C1 segment of cervical spinal cord (tissue), 14 donors: ENCODE measurements at regions not wholly inside any gene's neighbourhood (a gene's known extent, or its start where the extent isn't known, plus 50 kb on each side); places are given as distances from the start of the nearest gene placed in this dataset.

Experiments
- DNase-seq, 14 donors: peaks; one replicate each; lab custom pipeline; 2025; lab: John Stamatoyannopoulos, UW

DNA sequence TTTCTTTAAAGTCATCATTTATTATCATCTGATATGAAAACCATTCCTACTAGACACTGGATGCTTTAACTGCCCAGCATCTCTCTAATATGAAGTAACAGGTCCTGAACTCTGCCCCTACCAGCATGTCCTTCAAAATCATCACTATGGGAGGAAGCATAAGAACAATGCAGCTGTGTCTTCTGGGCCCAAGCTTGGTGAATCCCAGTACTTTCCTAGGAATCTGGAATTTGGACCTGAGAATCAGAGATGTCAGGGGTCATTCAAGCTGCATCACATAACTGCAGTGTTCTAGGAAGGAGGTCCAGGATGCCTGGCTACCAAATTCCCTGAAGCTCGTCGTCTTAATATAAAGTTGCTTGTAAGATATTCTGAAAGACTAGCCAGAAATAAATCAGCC lies 182.7 kb downstream of the AHR start:
- DNase-seq = no peak

DNA sequence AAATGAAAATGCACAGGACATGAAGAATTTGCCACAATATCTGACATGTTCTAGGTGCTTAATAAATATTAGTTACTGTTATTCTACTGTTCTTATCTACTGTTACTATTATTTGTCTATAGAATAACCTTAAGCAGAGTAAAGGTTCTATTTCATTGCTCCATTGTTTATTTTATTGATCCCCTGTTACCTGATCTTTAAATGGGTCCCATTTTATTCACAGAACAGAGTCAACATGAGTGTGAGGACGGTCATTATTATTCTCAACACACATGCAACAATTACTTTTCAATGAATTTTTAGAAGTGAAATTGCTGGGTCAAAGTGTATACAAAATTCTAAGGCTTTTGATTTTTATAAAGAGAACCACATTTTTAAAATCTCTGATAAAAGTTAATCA lies 186.9 kb downstream of the AHR start:
- DNase-seq = no peak

DNA sequence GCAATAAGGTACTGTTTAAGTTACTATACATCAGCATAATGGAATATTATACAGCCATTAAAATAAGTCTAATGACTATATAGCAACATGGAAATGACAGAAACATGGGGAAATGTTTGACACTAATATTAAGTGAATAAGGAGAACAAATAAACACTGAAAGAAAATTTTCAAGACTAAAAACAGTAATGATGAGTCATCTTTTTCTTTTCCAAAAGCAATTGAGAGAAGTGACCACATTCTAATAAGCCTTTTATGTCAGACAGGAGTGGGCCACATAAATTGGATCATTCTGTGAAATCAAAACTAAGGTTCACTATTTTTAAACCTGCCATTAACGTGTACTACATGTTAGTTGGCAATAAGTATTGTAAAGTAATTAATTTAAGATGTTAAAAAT lies 187.5 kb downstream of the AHR start:
- no peak for DNase-seq

DNA sequence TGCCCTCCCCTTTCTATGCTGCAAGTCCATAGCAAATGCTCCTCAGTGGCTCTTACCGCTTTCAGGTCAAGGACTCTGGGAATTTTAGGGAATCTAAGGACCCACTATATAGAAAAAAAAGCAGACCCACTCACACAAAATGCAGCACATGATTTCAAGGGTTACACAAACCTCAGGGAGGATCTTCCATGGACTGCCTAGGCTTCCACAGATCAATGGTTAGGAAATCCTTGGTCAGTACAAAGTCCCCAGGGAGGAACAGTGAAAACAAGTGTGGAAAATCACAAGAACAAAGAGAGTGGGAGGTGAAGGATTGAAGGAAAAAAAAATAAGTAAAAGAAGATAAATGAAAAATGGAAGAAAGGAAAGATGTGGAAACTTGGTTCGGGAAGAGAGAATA lies 188.4 kb downstream of the AHR start:
- DNase-seq = no peak

DNA sequence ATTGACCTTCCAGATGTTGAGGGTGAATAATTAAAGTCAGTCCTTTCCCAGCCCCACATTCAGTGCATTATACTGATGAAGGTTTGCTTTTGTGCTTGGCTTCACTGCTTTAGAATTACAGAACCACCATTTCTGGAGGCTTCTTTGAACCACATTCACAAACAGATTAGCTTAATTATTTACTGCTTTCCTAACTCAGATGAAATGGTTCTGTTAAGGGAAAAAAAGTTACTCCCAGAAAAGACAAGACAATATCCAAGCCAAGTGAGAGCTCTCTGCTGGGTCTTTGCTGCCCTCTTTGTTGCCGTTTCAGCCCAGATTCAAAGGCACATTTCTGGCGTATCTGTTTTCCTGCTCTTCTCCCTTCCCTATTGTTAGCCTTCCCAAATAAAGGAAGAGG lies 188.9 kb downstream of the AHR start:
- DNase-seq = no peak

DNA sequence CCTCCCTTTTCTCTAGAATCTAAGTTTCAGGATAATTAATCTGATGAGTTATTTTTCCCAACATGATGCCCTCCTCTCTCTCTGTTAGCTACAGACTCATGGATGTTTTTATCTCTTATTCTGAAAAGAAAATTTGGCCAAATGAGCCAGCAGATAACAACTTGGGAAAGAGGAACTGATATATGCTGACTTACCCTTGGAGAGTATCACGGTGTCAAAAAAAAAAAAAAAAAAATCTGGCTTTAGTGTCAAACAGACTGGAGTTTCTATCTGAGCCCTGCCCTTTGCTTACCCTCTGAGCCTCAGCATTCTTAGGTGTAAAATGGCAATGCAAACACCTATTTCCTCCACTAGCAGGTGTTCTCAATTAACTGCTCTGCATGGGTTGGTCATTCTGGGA lies 190.4 kb downstream of the AHR start:
- DNase-seq = no peak

DNA sequence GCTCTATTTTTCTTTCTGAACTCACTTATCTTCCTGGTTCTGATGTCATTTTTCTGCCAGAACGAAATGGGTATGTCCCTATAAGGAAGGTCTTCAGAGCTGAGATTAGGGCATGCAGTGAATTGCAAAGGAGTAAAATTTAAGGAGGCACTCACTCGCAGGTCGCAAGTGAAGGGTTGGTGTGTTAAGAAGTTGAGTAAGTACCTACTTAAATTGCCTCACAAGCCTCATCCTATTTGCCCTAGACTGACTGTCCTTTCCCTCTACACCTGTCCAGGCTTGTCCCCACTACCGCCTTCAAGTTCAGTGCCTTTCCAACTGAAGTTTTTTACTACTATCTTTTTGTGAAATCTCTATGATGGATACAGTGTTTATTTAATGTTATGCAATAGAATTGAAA lies 191.5 kb downstream of the AHR start:
- DNase-seq = no peak

DNA sequence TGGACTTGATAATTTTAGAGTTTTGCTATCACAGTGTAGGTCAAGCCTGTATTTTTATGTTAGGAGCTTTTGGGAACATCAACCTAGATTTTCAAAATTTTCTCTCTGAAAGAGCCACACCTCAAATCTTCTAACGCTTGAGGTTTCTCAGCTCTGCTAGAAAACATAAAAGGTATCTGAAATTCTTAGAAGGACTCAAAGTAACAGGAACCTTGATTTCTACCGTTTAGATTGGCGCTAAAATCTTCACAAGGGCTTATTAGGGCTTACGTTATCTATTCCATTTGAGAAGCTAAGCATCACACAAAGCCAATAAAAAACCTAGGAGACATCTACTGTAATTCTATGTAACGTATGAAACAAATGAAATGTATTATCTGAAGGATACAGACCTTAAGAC lies 192.4 kb downstream of the AHR start:
- no peak for DNase-seq

DNA sequence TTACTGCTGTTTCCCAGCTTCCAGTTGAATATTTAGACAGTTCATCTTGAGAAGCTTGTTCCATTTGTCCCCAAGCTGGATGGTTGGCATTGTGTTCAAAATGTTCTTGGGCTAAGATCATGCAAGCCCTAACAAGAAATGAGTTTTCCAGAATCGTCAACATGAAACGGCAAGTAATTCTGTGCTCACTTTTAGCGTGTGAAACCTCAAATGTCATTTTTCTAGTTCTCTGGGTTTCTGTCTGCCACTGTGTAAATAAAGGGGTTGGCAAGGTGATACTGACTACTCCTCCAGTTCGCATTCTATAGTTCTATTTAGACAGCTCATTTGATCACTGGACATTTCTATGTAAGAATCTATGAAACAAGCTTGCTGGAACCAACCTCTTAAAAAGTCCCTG lies 194.0 kb downstream of the AHR start:
- no peak for DNase-seq

DNA sequence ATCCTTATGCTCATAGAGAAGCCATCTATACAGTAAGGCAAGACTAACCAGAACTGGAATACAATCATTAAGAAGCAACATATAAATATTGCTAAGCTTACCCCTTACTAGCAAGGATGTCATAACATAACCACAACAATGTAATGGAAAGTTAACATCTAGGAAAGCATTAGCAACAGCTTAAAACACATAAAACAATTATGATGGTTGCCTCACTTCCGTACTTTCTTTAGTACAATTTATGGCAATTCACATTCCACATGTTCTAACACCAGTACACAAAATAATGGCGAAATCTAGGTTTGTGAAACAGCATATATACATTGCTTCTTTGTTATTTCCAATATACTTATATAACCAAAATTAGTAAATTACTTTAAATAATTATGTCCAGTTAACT lies 195.0 kb downstream of the AHR start:
- DNase-seq = no peak

DNA sequence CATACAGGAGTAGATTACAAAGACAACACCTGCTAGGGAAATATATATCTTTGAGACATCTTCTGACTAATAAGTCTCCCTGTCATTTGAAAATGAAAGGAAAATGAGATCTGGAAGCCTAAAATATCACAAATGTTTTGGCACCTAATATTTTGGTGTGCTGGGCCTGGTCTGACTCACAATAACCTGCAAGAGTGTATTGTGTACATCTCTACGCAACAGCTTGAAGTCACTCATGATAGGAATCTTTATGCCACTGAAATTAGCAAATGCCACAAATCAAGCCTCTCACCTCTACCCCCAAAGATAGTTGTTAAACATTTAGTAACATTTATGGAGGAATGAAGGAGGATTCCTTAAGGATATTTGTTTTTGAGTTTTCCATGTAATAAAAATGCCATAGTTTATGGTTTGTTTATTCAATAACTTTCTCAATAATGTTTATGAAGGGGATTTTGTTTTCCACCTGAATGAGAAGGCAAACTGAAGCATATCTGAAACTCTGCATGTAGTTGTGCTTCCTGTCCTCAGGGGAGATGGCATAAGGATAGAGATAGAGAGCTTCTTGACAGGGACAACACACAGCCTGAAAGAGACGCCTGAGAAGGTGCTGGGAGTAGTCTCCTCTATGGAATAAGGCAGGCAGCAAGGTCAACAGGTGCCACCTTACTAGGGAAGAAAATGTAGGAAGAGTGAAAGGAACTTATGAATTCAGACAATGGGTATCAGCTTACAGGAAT lies 197.4 kb downstream of the AHR start:
- DNase-seq = no peak

DNA sequence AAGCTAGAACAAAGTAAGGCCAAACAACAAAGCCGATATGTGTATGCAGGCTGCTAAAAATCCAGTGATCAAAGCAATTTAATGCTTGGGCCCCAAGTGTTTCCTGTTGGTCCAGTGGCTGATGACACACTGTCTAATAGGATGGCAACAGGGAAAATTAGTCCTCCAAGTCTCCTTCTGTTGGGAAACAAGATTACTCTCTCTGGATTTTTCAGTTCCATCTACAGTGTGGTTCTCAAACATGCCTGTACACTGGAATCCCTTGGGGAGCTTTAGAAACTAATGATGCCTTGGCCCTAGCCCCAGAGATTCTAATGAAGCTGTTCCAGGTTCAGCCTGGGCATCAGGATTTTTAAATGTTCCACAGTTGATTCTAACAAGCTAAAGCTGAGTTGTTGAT lies 198.7 kb downstream of the AHR start:
- DNase-seq = no peak

DNA sequence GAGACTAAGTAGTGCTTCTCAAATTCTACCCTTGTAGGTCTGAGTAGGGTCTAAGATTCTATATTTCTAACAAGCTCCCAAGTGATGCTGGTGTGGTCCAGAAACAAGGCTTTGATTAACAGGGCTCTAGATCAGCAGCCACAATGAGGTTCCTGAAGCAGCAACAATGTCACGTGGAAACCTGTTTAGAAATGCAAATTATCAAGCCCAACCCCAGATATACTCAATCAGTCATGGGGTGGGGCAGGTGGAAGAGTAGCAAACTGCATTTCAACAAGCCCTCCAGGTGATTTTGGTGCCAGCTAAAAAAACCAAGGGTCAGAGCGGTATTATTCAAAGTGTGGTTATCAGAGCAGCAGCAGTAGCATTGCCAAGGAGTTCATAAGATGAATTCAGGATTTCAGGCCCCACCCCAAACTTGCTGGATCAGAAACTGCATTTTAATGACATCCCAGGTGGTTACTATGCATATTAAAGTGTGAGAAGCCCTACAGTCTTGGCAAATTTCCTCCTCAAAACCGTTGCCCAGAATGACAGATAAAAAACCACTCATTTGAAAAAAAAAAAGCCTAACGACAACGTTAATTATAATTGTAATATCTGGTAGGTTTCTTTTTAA lies 199.2 kb downstream of the AHR start:
- DNase-seq = no peak

DNA sequence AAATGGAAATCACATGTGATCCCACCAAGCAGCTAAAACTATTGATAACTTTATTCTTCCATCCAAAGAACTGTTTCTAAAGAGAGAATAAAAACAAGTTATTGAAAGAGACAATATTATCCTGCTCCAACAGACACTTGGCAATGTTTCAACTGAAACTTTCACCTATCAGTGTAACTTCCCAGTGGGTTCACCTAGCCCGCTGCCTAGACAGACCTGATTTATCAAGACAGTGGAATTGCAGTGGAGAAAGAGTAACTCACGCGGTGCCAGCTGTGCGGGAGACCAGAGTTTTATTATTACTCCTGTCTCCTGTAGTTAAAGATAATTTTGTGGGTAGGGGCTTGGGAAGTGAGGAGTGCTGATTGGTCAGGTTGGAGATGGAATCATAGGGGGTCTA lies 199.8 kb downstream of the AHR start:
- no peak for DNase-seq

DNA sequence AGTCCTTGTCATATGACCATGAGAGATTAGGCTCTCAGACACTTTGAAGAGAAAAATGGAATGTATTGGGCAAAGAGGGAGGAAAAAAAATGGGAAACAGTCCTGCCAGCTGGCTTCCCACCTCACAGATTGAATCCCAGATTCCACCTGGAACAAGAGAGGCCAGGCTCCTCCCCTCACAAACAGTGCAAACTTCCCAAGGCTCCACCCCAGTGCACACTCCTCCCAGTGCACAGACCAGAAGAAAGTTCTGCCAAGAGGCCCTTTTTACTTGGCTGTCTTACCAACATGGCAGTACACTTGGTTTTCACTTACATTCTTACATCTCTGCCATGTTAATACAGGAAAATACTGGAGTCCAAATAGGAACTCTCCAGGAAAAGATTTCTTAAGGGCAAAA lies 202.3 kb downstream of the AHR start:
- no peak for DNase-seq

DNA sequence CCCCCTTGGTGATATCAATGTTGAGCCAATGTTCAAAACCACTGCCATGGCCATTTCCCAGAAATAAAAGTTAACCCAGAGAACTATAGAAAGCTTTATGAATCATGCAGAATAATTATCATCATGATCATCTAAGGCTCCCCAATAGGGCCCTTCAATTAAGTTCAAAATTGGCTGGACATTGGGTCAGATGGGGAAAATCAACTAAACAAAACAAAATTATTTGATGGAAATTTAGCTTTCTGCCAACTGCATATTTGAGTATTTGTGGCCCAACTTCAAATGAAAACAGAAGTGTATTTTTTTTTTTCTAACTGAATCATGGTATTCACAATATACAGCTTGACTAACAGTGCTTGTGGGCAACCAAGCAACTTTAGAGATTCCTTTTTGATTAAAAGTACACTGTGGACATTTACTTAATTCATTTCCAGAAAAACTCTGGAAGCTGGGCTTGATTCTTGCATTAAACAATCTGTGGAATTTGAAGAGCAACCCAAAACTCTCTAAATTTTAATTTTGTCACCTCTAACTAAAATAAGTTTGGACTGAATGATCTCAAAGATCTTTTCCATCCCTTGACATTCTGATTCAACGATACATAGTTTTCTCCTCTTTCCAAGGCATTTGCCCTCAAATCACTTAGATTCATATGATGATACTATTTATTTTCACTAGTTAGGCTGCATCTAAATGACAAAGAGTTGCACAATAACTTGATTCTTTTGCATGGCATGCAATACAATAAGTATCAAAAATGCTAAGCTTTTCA lies 203.2 kb downstream of the AHR start:
- no peak for DNase-seq

DNA sequence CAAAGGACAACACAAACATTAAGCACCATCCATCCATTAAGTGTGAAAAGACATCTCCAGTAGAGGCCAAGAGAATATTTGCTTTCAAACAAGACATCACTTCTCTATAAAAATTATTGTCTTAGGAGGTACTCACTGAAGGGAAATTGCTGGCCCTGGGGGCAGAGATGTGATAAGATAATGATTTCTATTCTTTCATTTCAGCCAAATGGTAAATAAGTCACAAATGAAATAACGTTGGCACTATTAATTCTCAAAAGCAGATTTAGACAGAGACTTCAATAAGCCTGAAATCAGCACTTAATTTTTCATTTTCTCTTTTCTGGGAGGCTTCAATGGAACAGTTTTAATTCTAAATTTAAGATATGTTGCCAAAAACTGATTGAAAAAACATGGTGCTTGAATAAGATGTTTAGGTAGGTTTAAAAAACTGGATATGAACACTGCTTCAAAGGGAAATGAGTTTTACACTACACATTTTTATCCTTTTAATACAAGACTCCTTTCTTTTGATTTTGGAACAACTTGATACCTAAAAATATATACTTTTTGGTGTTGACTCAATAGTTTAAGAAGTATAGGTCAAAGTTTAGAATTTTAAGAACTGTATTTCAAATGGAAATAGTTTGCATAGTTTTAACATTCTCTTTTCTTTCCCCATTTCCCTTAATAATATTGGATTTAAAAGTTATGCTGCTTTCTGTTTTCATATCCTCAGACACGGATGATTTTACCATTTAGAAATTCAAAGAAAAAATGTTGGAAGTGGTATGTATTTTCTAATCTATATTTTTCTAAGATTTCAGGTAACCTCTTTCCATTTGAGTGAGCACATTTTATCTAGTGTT lies 204.0 kb downstream of the AHR start:
- no peak for DNase-seq

DNA sequence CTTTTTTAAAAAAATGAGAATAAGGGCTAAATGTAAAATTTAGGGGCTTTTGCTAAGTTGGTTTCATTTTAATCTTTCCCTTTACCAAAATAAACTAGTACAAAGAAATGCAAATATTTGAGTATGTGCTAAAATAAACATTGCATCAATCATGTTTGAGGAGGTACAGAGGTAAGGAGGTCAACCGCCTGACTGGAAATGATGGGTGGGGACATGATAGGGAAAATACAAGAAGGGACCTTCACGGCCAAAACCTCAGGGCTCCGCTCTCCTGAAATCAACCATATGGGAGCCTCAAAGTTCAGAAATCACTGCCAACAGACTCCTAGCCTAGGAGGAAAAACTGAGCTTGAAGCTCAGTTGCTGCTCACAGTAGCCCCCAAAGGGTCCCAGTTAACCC lies 207.6 kb downstream of the AHR start:
- DNase-seq = no peak

DNA sequence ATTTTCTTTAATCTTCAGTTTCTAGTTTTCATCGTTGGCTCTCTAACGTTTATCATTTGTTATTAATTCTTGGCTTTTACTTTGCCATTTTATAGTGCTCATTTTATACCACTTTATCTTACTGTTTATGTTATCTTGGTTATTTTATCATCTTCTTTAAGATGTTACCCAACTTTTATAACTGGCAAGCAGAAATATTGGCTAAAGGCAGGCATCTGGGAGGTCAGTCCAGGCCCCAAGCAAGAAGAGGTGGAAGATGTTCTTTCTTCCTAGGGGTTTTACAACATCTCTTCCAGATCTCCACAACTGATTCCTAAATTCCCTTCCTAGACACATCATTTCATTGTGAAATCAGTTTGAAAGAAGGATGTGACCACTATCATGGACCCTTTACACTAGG lies 208.1 kb downstream of the AHR start:
- DNase-seq = no peak

DNA sequence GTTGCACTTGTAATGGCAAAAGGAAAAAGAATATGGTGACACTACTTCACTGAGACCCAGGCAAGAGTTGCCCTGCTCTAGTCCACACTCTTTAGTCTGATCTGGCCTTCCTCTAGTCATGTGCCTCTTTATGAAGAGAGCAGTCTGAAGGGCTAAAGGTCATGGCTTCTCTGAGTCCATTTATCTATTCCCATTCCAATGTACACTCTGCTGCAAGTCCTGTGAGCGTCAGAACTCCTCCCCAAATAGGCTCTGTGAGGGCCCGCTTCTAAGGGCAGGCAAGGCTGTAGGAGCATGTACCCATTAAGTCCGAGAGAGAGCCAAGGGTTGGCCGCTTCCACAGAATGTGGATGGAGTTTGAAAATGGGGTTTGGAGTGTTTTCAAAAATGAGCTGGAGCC lies 209.3 kb downstream of the AHR start:
- no peak for DNase-seq

DNA sequence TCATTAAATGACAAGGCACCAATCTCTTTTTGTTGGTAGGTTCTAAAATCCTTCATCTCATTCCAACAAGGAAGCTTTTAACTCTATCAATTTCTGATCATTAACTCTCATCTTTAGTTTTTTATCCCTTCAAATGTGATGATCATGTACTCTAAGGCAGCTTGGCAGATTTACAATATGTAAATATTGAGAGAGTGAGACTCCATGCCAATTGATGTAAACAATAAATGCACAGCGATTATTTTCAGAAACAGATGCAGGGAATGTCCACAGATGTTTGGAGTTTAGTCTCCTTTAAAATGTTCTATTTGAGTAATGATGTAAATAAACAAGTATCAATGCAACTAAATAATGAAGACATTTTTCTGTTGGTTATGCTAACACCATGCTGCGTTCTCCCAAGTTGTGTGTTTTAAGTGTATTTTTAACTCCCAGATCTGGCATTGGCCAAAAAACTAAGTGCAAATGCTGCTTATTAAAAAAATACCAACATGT lies 213.8 kb downstream of the AHR start:
- DNase-seq = no peak

DNA sequence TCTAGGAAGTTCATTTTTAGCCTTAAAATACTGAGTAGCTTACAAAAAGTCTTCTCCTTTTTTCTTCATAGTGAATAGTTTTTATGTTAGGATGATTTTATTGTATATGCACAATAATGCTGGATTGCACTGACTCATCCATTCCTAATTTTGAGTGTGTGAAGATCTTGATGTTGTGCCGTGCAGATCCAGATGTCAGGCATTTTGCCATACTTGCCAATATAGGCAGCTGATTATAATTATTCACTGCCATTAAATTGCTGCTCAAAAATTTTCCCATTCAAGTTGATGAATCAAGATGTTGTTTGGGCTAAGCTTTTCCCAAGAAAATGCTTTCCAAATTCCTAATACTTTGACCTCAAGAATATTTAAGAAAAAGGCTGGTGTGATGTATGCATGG lies 218.3 kb downstream of the AHR start:
- DNase-seq = no peak
